ENCODE measurements at regions not wholly inside any gene's neighbourhood (a gene's known extent, or its start where the extent isn't known, plus 50 kb on each side); places are given as distances from the start of the nearest gene placed in this dataset.

DNA sequence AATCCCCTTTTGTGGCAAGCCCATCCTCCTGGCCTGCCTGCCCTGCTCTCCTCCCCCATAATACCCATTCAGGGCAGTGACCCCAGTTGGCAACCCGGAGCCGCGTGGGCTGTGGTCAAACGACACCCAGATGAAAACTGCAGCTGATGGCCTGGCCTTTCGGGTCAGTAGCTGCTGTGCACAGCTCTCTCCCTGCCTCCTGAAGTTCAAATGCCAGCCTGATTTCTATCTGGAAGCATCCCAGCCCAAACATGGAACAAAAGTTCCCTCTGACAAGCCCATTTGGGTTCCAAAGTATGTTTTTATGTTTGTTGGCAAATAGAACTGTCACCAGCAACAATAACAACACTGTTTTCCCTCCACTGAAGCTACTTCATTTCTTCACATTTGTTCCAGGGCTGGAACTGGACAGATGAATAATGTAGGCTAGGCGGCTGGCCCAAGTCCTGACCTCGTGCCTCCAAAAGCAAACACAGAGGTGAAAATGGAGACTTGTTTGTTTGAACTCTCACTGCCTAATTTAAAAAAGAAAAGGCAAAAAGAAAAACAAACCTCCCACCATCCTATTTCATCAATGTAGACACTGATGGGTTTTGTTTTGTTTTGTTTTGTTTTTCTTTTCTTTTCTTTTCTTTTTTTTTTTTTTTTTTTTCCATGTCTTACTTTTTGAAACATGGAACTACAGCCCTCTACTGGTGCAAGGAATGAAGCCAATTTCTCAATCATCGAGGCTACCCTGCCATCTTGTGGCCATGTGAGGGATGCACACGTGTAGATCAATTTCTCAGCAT is 179.0 kb downstream of the ADSS2 start:
- H3K9me3 Mint-ChIP-seq: peaks cover 0 to 5% of the 10 kb centered on the region in 2 donors
- Histone ChIP-seq H3K27me3 (ENCODE audit: control insufficient read depth, insufficient read depth, low read length) (no peaks in the 10 kb centered on the region), H3K27ac (ENCODE audit: low read length) (no peak overlapping the region), H3K4me1 (ENCODE audit: control insufficient read depth, insufficient read depth, low read length) (peaks cover 7% of the 10 kb centered on the region), H3K36me3 (ENCODE audit: control insufficient read depth, insufficient read depth, low read length) (no peaks in the 10 kb centered on the region), H3K4me3 (ENCODE audit: low read length) (no peak overlapping the region), H3K9me3 (ENCODE audit: control insufficient read depth, insufficient read depth, low read length) (no peaks in the 10 kb centered on the region)
- H3K4me3 Mint-ChIP-seq: no peak overlapping the region
- H3K27me3 Mint-ChIP-seq (ENCODE audit: low read depth in 2 of 2): peaks cover 0 to 4% of the 10 kb centered on the region in 2 donors
- H3K36me3 Mint-ChIP-seq: no peaks in the 10 kb centered on the region
- peak; percentile 99 for TF ChIP-seq CTCF (IDR thresholded peaks at IDR 0.05)
- WGBS (ENCODE audit: insufficient coverage): 55% methylated on average over 9 of the region's 9 CpGs
- DNase-seq: peak; percentile 61 to 90
- peak overlapping the region in 1 of 2 donors; percentile 4 for H3K27ac Mint-ChIP-seq
- peak; percentile 94 to 100 (median 99) for ATAC-seq
- peaks cover 6 to 30% of the 10 kb centered on the region in 2 donors for H3K4me1 Mint-ChIP-seq
- intact Hi-C loops (cut with micrococcal nuclease): loop anchor here (1.0 to 10.0 kb wide), 4 partner anchors 228 to 928 kb away; no protein-coding TSS in a partner anchor

GRCh38 chr1:244273262-244273844 is 178.4 kb downstream of the ADSS2 start:
- H3K27me3 ChIP-seq (ENCODE audit: control insufficient read depth, insufficient read depth, low read length): no peaks in the 10 kb centered on the region
- intact Hi-C loops (cut with micrococcal nuclease): loop anchor here (1.0 to 10.0 kb wide), 4 partner anchors 229 to 929 kb away; no protein-coding TSS in a partner anchor
- H3K27me3 Mint-ChIP-seq (ENCODE audit: low read depth in 2 of 2): peaks cover 0 to 4% of the 10 kb centered on the region in 2 donors

GRCh38 chr1:244273845-244274619 is 177.7 kb downstream of the ADSS2 start:
- no peak overlapping the region for H3K4me3 ChIP-seq (ENCODE audit: low read length)
- WGBS (ENCODE audit: insufficient coverage): 74% methylated on average over 13 of the region's 13 CpGs
- H3K27me3 ChIP-seq (ENCODE audit: control insufficient read depth, insufficient read depth, low read length): no peaks in the 10 kb centered on the region
- ATAC-seq: no peak
- H3K4me1 ChIP-seq (ENCODE audit: control insufficient read depth, insufficient read depth, low read length): peaks cover 7% of the 10 kb centered on the region
- no peak overlapping the region for H3K27ac Mint-ChIP-seq
- no peak for TF ChIP-seq CTCF (IDR thresholded peaks at IDR 0.05)
- peaks cover 6 to 30% of the 10 kb centered on the region in 2 donors for H3K4me1 Mint-ChIP-seq
- DNase-seq: peak in 1 of 2 donors; percentile 5
- H3K36me3 ChIP-seq (ENCODE audit: control insufficient read depth, insufficient read depth, low read length): no peaks in the 10 kb centered on the region
- H3K9me3 ChIP-seq (ENCODE audit: control insufficient read depth, insufficient read depth, low read length): no peaks in the 10 kb centered on the region
- intact Hi-C loops (cut with micrococcal nuclease): loop anchor here (1.0 to 10.0 kb wide), 4 partner anchors 229 to 930 kb away; no protein-coding TSS in a partner anchor
- H3K27me3 Mint-ChIP-seq (ENCODE audit: low read depth in 2 of 2): peaks cover 0 to 4% of the 10 kb centered on the region in 2 donors
- no peak overlapping the region for H3K4me3 Mint-ChIP-seq
- peaks cover 0 to 5% of the 10 kb centered on the region in 2 donors for H3K9me3 Mint-ChIP-seq
- H3K36me3 Mint-ChIP-seq: no peaks in the 10 kb centered on the region
- no peak overlapping the region for H3K27ac ChIP-seq (ENCODE audit: low read length)

More at GRCh38 chr1:244273262-244273844, 178.4 kb downstream of the ADSS2 start:
- Mint-ChIP-seq H3K36me3 (no peaks in the 10 kb centered on the region), H3K9me3 (peaks cover 0 to 5% of the 10 kb centered on the region in 2 donors), H3K4me1 (peaks cover 6 to 30% of the 10 kb centered on the region in 2 donors), H3K4me3 (no peak overlapping the region), H3K27ac (peak overlapping the region in 1 of 2 donors; percentile 4)
- no peak overlapping the region for H3K4me3 ChIP-seq (ENCODE audit: low read length)
- H3K36me3 ChIP-seq (ENCODE audit: control insufficient read depth, insufficient read depth, low read length): no peaks in the 10 kb centered on the region
- ATAC-seq: no peak
- peak; percentile 7 for TF ChIP-seq CTCF (IDR thresholded peaks at IDR 0.05)
- WGBS (ENCODE audit: insufficient coverage): 70% methylated on average over 7 of the region's 8 CpGs
- no peak for DNase-seq
- no peaks in the 10 kb centered on the region for H3K9me3 ChIP-seq (ENCODE audit: control insufficient read depth, insufficient read depth, low read length)
- H3K27ac ChIP-seq (ENCODE audit: low read length): no peak overlapping the region
- peaks cover 7% of the 10 kb centered on the region for H3K4me1 ChIP-seq (ENCODE audit: control insufficient read depth, insufficient read depth, low read length)

Data from natural killer cell (primary cell).